SK-N-SH (cell line): ENCODE measurements at regions not wholly inside any gene's neighbourhood (a gene's known extent, or its start where the extent isn't known, plus 50 kb on each side); places are given as distances from the start of the nearest gene placed in this dataset.
A peak's percentile ranks its signal among the peaks of the same experiment; 100 is the strongest.

Experiments used
- CHD2 ChIP-seq: fragments of 150-350 bp; IDR thresholded peaks from 2 replicates; pipeline ENCODE4 v1.6.1; 2018; ENCODE audit warnings: low read length; ENCODE audit not compliant: partially characterized antibody
- FOXM1 ChIP-seq: IDR thresholded peaks from 2 replicates; pipeline ENCODE4 v1.4.0; 2012; ENCODE audit warnings: low read depth, mild to moderate bottlenecking
- POLR2AphosphoS5 ChIP-seq: IDR thresholded peaks from 2 replicates; pipeline ENCODE4 v1.6.1; 2012; ENCODE audit warnings: low read depth, low read length
- RAD21 ChIP-seq: IDR thresholded peaks from 2 replicates; pipeline ENCODE4 v1.6.1; 2012; ENCODE audit warnings: mild to moderate bottlenecking, low read length
- TAF1 ChIP-seq: IDR thresholded peaks from 2 replicates; pipeline ENCODE4 v1.6.1; 2012; ENCODE audit warnings: low read depth, mild to moderate bottlenecking, low read length, moderate library complexity, borderline replicate concordance
- TF ChIP-seq, protein P1 (sequence below): fragments of 200-600 bp; sonication (generic); IDR thresholded peaks from 2 replicates; pipeline ENCODE4 v1.6.1; 2017; ENCODE audit warnings: antibody characterized with exemption, mild to moderate bottlenecking, moderate library complexity
- TF ChIP-seq, protein P2 (sequence below): IDR thresholded peaks from 2 replicates; pipeline ENCODE4 v1.4.0; 2012; ENCODE audit warnings: low read depth, borderline replicate concordance
- TF ChIP-seq, protein P3 (sequence below): IDR thresholded peaks from 2 replicates; pipeline ENCODE4 v1.6.1; 2012; ENCODE audit warnings: mild to moderate bottlenecking, low read depth, low read length, moderate library complexity

DNA sequence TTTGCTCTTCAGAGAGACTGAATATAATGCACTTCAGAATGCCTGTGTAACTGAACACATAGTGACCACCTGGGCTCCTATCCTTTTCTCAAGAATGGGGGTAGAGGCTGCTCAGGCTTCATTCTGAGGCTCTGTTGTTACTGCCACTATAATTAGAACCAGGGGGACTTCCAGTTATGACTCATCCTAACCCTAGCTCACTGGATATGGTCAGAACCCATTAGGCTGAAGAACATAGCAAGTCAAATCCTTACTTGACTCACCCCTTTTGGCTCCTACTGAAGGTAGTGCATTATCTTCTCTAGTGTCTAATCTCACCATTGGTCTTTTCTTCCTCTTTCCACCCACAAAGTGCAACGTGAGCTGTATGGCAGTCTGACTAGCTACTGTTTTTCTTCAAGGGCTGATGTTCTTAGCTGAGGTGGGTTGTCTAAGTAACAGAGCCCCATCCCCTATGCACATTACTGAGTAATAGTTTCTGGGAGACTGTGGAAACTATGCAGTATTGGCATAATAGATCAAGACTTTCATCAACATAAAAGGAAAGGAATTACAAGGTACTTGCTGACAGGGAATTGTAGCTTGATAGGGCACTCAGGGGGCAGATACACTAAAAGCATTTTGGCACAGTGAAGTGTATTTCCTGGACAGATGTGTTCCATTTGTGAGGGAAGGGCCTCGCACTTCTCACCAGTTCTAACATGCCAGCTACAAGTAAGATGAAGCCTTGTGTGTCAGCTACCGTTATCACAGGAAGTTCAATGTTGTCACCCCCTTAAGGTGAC is 431.0 kb upstream of the MEF2C start:
- TF ChIP-seq, protein P1, sequence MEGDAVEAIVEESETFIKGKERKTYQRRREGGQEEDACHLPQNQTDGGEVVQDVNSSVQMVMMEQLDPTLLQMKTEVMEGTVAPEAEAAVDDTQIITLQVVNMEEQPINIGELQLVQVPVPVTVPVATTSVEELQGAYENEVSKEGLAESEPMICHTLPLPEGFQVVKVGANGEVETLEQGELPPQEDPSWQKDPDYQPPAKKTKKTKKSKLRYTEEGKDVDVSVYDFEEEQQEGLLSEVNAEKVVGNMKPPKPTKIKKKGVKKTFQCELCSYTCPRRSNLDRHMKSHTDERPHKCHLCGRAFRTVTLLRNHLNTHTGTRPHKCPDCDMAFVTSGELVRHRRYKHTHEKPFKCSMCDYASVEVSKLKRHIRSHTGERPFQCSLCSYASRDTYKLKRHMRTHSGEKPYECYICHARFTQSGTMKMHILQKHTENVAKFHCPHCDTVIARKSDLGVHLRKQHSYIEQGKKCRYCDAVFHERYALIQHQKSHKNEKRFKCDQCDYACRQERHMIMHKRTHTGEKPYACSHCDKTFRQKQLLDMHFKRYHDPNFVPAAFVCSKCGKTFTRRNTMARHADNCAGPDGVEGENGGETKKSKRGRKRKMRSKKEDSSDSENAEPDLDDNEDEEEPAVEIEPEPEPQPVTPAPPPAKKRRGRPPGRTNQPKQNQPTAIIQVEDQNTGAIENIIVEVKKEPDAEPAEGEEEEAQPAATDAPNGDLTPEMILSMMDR, result no peak
- TF ChIP-seq, protein P2, sequence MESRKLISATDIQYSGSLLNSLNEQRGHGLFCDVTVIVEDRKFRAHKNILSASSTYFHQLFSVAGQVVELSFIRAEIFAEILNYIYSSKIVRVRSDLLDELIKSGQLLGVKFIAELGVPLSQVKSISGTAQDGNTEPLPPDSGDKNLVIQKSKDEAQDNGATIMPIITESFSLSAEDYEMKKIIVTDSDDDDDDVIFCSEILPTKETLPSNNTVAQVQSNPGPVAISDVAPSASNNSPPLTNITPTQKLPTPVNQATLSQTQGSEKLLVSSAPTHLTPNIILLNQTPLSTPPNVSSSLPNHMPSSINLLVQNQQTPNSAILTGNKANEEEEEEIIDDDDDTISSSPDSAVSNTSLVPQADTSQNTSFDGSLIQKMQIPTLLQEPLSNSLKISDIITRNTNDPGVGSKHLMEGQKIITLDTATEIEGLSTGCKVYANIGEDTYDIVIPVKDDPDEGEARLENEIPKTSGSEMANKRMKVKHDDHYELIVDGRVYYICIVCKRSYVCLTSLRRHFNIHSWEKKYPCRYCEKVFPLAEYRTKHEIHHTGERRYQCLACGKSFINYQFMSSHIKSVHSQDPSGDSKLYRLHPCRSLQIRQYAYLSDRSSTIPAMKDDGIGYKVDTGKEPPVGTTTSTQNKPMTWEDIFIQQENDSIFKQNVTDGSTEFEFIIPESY, result peak; percentile 42; the same call in 1 of the 2 replicates
- peak; percentile 67 for TF ChIP-seq POLR2AphosphoS5
- TF ChIP-seq CHD2, result no peak
- no peak; the same call in 1 of the 2 replicates for TF ChIP-seq FOXM1
- 0 out of 2 replicates have a peak, but pooled peaks have one; percentile 1 for TF ChIP-seq RAD21
- TF ChIP-seq, protein P3, sequence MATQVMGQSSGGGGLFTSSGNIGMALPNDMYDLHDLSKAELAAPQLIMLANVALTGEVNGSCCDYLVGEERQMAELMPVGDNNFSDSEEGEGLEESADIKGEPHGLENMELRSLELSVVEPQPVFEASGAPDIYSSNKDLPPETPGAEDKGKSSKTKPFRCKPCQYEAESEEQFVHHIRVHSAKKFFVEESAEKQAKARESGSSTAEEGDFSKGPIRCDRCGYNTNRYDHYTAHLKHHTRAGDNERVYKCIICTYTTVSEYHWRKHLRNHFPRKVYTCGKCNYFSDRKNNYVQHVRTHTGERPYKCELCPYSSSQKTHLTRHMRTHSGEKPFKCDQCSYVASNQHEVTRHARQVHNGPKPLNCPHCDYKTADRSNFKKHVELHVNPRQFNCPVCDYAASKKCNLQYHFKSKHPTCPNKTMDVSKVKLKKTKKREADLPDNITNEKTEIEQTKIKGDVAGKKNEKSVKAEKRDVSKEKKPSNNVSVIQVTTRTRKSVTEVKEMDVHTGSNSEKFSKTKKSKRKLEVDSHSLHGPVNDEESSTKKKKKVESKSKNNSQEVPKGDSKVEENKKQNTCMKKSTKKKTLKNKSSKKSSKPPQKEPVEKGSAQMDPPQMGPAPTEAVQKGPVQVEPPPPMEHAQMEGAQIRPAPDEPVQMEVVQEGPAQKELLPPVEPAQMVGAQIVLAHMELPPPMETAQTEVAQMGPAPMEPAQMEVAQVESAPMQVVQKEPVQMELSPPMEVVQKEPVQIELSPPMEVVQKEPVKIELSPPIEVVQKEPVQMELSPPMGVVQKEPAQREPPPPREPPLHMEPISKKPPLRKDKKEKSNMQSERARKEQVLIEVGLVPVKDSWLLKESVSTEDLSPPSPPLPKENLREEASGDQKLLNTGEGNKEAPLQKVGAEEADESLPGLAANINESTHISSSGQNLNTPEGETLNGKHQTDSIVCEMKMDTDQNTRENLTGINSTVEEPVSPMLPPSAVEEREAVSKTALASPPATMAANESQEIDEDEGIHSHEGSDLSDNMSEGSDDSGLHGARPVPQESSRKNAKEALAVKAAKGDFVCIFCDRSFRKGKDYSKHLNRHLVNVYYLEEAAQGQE, result no peak
- no peak for TF ChIP-seq TAF1
